ENCODE measurements at regions not wholly inside any gene's neighbourhood (a gene's known extent, or its start where the extent isn't known, plus 50 kb on each side); places are given as distances from the start of the nearest gene placed in this dataset.

DNA sequence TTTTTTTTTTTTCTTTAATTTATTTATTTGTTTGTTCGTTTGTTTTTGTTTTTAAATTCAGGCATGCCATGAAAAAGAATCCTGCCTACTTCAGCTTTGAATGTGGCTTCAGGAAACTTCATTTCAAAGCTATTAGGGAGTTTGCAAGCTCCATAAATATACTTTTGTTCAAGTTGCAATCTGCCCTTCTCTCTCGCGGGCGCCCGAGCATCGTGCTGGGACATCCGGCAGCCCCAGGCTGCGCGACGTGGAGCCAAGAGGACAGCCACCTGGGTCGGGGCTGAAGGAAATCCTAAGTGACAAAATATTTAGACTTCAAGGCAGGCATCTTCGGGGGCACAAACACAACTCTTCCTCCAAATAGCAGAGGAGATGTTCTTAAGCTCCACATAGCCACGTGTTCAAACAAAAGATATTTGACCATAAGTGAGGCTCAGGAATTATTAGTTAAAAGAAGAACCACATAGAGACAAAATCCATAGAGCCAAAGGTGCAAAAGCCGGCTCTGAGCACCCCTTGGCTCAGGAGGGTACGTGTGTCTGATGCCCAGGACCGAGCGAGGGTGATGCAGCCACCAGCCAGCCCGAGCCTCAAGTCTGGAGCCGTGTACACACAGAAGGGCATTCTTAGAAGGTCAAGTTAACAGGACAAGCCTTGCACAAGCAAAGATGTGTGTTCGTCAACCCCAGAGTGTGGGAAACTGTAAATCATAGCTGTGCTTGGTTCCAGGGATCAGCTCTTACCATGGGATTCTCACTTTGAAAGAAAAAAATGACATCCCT is 256.5 kb upstream of the SALL3 start:
- no peak for DNase-seq

DNA sequence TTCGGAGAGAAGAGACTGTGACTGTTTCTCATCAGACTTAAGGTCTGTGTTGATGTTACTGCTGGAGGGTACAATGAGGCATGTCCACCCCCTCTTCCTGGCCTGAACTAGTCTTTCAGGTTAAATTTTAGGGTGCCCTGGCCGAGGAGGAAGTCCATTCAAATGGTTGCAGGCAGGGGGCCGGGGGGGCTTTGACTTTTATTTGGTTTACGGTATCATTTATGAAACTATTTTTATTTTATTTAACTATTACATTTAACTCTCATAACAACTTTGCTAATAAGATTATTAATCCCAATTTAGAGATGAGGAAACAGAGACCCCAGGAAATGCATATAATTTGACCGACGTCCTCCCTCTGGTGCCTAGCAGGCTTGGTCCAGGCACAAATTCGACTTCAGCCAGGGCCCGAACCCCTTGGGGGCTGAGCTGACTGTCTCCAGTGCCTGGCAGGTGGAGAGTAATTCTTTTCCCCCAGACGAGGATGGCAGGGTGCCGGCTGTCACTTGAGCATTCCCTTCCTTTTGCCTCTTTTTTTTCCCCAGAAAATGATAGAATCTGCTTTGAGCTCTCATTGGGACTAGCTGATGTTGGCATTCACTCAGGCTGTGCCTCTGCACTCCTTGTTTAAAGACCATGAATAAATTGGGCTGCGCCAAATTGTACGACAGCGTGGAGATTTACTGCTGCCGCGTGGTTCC is 255.3 kb upstream of the SALL3 start:
- no peak for DNase-seq

DNA sequence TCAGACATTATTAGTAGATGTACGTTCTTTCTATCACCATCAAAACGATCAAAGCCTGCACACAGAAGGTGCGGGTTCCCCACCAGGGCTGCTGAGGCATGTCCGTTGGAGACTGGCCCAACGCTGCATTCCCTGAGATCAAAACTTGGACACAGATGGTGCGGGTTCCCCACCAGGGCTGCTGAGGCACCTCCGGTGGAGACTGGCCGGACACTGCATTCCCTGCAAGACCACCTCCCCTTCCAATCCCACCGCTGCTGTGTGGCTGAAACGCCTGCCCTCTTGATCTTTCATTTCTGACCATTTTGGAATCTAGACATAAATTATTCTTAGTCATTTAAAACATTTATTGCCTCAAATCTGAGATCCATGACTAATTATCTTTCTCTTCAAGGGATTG is 254.2 kb upstream of the SALL3 start:
- DNase-seq = no peak

DNA sequence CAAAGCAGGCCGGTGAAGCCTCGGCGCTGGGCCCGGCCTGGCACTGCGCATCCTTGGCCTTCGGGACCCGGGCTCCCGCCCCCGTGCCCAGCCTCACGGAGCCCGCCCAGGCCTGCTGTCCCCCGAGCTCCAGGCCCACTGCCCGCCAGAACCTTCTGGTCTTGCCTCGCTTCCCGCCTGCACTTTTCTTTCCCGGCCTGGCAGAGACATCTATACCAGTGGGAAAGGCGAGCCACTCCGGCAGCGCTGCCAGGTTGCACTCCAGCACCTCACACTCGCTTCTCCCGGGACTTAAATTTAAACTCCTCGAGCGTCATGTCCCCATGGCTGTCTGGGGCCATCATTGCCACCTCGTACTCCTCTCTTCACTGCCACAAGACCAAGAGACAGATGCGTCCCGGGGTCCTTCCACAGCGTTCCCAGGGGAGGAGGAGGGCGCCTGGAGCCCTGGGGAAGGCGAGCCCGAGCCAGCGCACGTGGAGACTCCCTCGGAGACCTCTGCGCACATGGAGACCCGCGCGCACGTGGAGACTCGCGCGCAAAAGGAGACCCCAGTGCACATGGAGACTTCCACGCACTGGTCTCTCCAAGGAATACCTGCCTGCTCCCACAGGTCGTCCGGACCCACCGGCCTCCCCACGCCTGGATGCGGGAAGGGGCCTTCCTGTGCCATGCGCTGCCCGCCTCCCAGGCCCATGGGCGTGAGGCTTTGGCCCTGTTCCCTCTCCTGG is 253.1 kb upstream of the SALL3 start:
- no peak for DNase-seq

DNA sequence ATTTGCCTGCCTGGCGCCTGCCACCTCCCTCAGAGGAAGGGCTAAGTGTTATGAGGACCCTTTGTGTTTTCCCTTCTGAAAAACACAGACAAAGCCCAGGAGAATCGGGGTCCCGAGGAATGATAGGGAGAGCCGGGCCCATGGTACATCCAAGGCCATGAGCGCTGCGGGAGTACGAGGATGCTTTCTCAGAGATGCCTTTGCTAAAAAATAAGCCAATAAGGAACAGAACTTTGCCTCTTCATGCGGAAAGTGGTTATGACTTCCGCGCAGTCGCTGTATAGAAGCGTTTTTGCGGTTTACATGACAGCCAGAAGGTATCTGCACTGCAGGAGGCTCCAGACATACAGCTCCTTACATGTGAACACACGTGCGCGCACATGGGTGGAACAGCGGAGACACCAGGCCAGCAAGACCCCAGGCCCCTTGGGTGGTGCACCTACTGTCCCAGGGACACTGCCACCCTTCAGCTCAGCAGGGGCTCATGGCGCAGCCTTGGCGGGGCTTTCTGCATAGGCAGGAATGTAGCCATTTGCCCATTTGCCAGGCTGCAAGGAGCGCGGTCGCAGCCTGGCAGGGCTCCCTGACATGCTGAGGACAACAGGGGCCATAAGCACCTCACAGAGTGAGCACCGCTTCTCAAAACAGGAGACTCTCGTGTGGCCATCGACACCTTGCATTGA is 252.4 kb upstream of the SALL3 start:
- no peak for DNase-seq

DNA sequence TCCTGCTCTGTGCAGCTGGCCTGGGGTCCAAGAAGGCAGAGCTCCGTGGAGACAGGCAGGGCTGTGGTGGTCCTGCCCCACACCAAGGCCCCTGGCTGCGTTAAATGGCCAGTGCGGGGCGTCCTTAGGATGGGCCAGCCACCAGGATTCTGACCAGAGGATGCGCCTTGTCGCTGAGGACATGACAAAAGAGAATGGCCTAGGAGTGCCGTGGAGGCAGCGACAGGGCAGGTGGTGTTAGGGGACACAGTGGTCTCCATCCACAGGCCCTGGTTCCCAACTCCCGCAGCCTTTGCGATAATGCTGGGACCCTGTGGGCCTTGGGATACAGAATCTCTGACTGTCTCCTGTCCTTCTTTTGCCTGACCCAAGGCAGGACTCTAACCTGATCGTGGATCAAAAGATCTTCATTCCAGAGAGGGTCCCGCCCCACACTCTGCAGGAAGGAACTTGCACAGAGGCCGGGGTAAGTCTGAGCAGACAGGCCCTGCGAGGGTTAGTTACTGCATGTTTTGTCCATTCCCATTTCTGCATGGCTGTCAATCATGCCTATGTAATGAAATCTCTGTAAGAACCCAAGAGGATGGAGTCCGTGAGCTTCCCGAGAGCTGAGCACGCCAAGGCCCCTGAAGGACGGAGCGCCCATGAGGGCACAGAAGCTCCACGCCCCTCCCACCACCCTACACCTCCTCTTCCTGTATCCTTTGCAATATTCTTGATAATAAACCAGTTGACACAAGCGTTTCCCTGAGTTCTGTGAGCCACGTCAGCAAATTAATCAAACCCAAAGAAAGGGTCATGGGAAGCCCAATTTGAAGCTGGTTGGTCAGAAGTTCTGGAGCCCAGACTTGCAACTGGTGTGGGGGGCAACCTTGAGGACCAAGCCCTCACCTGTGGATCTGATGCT is 251.5 kb upstream of the SALL3 start:
- no peak for DNase-seq

DNA sequence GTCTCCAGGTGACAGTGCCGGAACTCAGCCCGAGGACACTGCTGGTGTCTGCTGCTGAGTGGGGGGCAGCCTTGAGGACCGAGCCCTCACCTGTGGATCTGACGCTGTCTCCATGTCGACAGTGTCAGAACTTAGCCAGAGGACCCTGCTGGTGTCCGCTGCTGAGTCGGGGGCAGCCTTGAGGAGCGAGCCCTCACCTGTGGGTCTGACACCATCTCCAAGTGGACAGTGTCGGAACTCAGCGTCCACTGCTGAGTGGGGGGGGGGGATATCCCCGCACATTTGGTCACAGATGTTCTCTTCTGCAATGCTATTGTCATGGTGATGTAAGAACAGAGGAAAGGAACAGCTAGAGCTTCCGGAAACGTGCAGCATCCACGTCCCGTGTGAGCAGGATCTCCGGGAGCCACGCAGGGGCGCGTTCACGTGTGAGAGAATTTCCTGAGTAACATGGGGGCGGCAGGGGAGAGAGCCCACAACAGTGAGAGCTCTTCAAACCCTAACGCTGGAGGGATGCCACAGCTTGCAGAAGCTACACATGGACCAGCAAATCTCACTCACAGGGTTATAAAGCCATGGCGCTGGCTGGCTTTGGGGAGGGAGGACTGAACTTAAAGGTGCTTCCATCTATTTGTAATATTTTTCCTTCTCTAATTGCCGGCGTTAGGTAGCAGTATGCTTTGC is 250.7 kb upstream of the SALL3 start:
- no peak for DNase-seq

DNA sequence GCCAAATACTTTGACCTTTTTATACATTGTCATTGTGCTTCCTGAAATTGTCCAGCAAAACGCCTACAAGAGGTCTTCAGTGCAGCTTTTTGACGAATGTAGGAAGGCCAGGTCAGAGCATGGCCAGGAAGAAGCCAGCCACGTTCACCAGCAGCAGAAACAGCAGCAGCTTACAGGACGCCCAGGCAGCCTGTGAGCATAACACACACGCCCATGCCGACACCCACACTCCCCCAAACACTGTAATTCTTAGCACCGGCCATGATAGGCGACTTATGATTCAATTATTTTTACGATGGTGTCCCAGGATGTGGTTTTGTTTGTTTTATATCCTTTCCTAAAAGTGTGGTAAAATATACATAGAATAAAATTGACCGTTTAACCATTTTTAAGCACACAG is 249.1 kb upstream of the SALL3 start:
- no peak for DNase-seq

DNA sequence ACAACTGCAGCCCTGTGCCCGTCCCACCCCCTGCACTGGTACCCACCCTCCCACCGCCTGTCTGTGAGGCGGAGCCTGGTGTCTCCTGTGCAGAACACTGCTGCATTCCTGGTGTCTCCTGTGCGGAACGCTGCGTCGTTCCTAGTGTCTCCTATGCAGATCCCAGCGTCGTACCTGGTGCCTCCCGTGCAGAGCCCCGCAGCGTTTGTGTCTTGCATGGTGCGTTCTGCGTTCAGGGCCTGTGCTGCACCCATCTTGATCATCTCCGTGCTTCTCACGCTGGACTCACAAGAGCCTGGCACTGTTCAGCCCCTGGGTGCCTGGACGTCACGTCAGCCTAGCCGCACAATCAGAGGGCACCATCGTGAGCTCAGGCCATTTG is 248.6 kb upstream of the SALL3 start:
- DNase-seq = no peak

DNA sequence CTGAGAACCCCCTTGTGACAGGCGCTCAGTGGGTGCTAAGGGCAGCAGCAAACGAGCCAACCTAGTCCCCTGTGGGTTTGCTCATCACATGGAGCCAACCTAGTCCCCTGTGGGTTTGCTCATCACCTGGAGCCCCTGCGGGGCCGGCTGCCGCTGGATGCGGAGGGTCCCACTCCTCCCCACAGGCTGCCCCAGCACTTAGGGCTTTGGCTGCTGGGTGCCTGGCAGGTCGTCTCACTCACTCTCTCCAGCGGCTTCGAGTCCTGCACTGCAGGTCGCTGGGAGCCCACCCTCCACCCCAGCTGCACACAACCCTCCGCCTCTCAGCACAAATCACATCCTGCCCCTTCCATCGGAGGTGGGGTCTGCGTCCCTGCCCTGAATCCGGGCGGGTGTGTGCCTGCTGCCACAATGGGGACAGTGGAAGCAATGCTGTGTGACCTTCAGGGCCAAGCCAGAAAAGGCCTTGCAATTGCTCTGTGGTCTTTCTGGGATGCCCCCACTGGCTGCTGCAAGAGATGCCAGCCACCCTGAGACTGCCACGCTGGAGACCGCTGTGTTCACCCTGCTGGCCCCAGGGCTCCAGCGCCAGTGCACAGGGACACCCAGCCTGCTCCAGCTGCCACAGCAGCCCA is 248.1 kb upstream of the SALL3 start:
- no peak for DNase-seq

DNA sequence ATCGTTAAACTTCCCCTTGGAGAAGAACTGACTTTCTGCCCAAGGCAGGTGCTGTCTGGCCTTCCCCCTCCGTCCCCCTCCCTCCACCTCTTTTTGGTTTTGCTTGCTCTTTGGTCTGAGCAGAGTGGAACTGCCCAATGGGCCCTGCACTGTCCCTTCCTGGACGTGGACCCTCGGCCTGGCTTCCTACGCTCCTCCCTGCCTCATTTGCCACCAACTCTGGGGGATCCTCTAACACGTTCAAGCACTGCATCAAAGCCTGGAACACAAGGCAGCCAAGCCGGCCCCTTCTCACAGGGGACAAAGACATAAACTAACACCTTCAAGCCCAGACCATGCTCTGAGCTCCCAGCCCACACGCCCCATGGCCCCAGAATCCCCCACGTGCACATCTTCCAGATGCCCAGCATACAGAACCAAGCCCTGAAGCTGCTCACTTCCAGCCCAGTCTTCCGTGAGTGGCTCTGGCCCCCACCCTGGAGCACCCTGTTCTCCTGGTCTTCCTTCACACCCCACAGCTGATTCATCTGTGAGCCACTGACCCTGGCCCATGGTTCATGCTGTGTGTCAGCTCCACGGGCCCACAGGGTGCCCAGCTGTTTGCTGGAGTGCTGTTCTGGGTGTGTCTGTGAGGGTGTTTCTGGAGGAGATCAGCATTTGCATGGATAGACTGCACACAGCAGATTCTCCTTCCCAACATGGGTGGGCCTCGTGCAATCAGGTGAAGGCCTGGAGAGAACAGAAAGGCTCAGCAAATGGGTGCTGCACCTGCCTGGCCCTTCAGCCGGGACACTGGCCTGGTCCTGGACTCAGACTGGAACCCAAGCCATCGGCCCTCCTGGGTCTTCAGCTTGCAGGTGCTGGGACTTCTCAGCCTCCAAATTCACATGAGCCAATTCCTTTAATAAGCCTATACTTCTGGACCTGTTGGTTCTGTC is 247.1 kb upstream of the SALL3 start:
- DNase-seq = no peak

DNA sequence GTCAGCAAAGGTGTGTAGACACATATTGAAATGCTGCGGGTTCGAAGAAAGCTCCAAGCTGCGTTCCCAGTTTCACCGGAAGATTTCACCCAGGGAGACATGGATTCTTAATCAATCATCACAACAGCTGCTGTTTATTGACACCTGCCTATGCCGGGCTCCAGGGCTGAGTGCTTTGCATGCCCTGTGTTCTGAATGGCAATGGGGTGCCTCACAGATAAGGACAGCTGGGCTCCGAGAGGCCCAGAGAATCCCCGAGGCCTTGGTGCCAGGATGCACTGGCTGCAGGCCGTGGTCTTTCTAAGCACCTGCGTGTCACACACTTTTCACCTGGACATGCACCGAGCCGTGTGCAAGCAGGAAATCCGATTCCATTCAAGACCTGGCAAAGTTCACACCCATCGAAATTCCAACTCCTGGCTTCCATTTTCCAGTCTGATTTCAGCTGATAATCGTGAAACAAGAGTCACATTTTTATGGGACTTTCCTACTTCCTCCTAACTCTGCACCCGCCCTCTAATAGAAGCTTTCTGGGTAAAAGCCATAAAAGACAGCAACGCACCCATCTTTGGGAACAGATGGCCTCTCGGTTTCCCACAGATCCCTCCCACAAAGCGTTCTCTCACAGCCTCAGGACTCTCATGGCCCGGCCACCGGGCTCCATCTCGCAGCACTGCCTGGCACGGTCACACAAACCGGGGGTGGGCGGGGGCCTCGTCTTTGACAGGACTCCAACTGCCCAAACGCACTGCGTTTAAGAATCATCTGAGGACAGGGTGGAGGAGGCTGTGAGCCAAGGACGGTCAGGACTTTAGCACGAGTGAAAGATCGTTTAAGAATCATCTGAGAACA is 245.6 kb upstream of the SALL3 start:
- DNase-seq = no peak

DNA sequence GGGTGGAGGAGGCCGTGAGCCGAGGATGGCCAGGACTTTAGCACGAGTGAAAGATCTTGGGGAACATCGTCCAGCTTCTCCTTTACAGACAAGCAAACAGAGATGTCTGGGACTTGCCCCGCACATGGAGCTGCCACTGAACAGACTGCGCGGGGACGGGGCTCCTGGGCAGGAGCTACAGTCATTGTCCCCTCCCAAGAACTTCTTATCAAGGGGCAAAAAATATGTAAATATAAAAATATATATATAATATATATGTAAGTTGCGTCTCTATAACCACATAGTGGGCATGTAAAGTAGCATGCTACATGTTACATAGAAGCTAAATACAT is 245.0 kb upstream of the SALL3 start:
- DNase-seq = no peak

DNA sequence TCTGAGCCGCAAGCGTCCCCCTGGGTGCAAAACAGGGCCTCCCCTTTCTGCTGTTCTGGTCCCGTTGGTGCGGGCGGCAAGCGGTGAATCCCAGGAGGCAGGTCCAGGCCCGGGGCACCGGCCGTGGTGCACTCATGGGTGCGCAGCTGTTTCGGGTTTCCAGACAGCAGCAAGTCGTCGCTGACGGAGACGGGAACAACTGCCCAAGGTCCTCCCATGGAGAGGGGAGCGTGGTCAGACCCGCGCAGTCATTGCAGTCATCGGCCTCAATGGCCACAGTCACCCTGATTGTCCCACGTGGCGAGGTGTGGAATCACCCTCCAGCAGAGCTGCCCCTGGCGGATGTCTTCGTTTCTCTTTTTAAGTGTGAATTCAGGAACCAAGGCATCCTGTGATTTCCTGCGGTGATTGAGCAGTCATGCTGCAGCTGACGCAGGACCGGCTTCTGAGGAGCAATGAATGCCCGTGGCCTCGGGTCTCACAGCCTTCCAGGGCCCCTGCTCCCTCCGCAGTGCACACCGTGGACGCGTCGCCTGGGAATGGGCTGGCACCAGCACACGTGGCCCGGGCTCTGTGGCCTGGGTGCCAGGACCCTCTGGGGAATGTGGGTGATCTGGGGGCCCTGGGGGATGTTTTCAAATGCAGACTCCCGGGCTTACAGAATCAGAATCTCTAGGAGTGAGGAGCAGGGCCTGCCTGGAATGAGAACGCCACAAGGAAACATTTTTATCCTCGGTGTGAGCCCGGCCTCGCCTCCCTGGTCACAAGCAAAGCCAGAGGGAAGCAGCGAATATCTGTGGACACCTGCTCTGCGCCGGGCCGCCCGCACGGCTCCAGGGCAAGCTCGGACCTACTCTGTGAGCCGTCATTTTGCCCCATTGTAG is 244.2 kb upstream of the SALL3 start:
- no peak for DNase-seq

DNA sequence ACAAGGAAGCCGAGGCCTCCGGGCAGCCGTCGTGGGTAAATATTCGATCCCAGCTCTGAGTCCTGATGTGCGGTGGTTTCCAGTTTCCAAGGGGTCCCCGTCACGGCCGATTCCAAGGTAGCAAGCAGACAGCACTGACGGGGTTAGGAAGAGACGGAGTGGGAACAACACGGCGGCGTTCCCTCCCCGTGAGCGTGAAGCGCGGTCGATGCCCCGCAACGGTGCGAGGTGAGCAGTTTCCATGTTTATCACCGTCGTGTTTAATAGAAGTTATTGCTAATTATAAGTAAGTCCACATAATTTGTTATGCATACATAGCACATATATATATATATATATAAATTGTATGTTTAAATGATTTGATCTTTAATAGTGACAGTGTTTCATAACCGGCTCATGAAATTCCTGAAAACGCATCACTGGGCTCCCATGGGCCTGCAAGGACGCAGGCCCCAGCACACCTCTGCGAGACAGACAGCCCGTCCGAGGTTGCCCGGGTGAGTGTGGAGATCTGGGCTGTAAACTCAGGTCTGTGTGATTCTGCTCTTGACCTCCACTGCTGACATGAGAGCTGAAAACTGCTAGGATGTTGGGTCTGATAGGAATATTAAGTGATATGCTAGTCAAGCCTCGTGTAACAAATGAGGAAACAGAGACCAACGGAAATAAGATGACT is 243.5 kb upstream of the SALL3 start:
- DNase-seq = no peak

DNA sequence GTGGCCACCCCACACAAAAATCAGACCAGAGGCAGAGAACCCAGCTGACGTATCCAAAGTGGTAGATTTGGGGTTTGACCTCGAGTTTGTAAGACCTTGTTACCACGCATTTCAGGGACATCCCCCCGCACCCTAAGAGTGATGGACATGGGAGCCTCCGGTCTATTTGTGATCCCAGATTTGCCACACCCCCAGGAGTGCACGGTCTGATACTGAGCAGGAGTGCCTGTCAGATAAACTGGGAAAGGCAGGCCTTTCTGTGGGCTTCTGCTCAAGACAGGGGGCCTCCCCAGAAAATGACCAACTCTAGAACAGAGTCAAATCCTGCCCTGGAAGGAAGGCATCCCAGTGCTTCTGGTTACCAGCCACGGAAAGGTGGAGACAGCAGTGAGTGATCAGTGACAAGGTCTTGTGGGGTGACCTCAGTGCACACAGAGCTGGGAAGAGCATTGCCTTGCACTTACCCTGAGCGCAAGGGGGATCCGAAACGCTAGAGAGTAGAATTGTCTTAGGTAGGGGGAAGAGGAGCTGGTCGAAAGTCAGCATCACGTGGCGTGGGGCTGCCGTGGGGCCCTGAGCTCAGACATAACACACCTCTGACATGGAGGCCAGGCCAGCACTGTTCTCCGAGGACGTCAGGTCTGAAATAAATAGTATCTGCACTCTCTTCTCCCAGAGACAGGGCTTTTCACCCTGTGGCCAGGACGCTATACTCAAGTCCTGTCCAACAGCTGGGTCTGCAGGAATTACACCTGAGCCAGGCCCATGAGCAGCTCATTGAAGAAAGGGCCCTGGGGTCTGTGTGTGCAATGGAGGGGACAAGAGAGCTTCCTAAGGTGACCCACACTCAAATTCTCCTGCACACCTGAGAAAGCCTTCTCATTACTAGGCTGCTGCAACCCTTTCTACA is 242.4 kb upstream of the SALL3 start:
- DNase-seq = no peak
